H9 (cell line): ENCODE measurements at regions not wholly inside any gene's neighbourhood (a gene's known extent, or its start where the extent isn't known, plus 50 kb on each side); places are given as distances from the start of the nearest gene placed in this dataset.

Experiments
- DNase-seq: peaks from one replicate; pipeline ENCODE4 v3.0.0-alpha.2; 2017
- H2AFZ ChIP-seq: one replicate; pipeline ENCODE4 v1.6.1; 2013; ENCODE audit warnings: mild to moderate bottlenecking, low read length, control low read depth, moderate library complexity
- H2AK5ac ChIP-seq: 2 replicates; pipeline ENCODE4 v1.6.1; 2013; ENCODE audit warnings: low read length, control low read depth, mixed read lengths; ENCODE audit not compliant: insufficient read length
- H2BK120ac ChIP-seq: one replicate; pipeline ENCODE4 v1.6.1; 2013; ENCODE audit warnings: low read depth, mild to moderate bottlenecking, low read length, control low read depth, inconsistent platforms; ENCODE audit not compliant: poor library complexity, severe bottlenecking
- H2BK12ac ChIP-seq: 2 replicates; pipeline ENCODE4 v1.6.1; 2013; ENCODE audit warnings: low read length, control low read depth, mixed read lengths, low read depth; ENCODE audit not compliant: insufficient read length
- H2BK15ac ChIP-seq: 2 replicates; pipeline ENCODE4 v1.6.1; 2013; ENCODE audit warnings: low read depth, low read length, control low read depth
- H2BK20ac ChIP-seq: one replicate; pipeline ENCODE4 v1.6.1; 2013; ENCODE audit warnings: low read depth, mild to moderate bottlenecking, low read length, control low read depth, inconsistent platforms; ENCODE audit not compliant: poor library complexity, severe bottlenecking
- H2BK5ac ChIP-seq: 2 replicates; pipeline ENCODE4 v1.6.1; 2013; ENCODE audit warnings: low read length, control low read depth, mixed read lengths; ENCODE audit not compliant: insufficient read length
- H3K14ac ChIP-seq: 2 replicates; pipeline ENCODE4 v1.6.1; 2013; ENCODE audit warnings: low read length, control low read depth; ENCODE audit not compliant: insufficient read depth
- H3K18ac ChIP-seq: 2 replicates; pipeline ENCODE4 v1.6.1; 2013; ENCODE audit warnings: low read depth, mild to moderate bottlenecking, mixed read lengths, low read length, control low read depth; ENCODE audit not compliant: insufficient read length
- H3K23ac ChIP-seq: 2 replicates; pipeline ENCODE4 v1.6.1; 2013; ENCODE audit warnings: low read length, control low read depth, mixed read lengths, low read depth; ENCODE audit not compliant: insufficient read length
- H3K23me2 ChIP-seq: 2 replicates; pipeline ENCODE4 v1.6.1; 2013; ENCODE audit warnings: low read depth, mild to moderate bottlenecking, mixed read lengths, low read length, control low read depth; ENCODE audit not compliant: insufficient read length, poor library complexity, severe bottlenecking
- H3K27ac ChIP-seq: 2 replicates; pipeline ENCODE4 v1.5.1; 2013; ENCODE audit warnings: low read length, control low read depth, mixed read lengths, low read depth; ENCODE audit not compliant: insufficient read length
- H3K27me3 ChIP-seq: 2 replicates; pipeline ENCODE4 v1.6.1; 2013; ENCODE audit warnings: low read length, control low read depth, inconsistent platforms; ENCODE audit not compliant: insufficient read depth
- H3K4ac ChIP-seq: 2 replicates; pipeline ENCODE4 v1.6.1; 2013; ENCODE audit warnings: low read depth, mild to moderate bottlenecking, control low read depth, inconsistent platforms, low read length, moderate library complexity
- H3K4me1 ChIP-seq: 2 replicates; pipeline ENCODE4 v1.6.1; 2013; ENCODE audit warnings: low read length, control low read depth, inconsistent platforms; ENCODE audit not compliant: insufficient read depth
- H3K4me2 ChIP-seq: 2 replicates; pipeline ENCODE4 v1.6.1; 2013; ENCODE audit warnings: low read length, control low read depth, mixed read lengths; ENCODE audit not compliant: insufficient read length, insufficient read depth
- H3K56ac ChIP-seq: 2 replicates; pipeline ENCODE4 v1.6.1; 2013; ENCODE audit warnings: low read depth, mild to moderate bottlenecking, mixed read lengths, low read length, control low read depth; ENCODE audit not compliant: insufficient read length
- H3K79me1 ChIP-seq: 2 replicates; pipeline ENCODE4 v1.6.1; 2013; ENCODE audit warnings: low read depth, mild to moderate bottlenecking, moderate library complexity, low read length, control low read depth, inconsistent platforms; ENCODE audit not compliant: insufficient read depth, poor library complexity, severe bottlenecking
- H3K79me2 ChIP-seq: 2 replicates; pipeline ENCODE4 v1.6.1; 2013; ENCODE audit warnings: low read length, control low read depth, inconsistent platforms; ENCODE audit not compliant: insufficient read depth
- H3K9ac ChIP-seq: 2 replicates; pipeline ENCODE4 v1.6.1; 2013; ENCODE audit warnings: low read length, control low read depth, mixed read lengths; ENCODE audit not compliant: insufficient read length; ENCODE audit errors: extremely low read depth
- H3K9me3 ChIP-seq: one replicate; pipeline ENCODE4 v1.6.1; 2013; ENCODE audit warnings: low read depth, low read length, inconsistent platforms; ENCODE audit not compliant: control insufficient read depth
- H3T11ph ChIP-seq: one replicate; pipeline ENCODE4 v1.6.1; 2013; ENCODE audit warnings: mild to moderate bottlenecking, low read length, control low read depth, inconsistent platforms
- H4K20me1 ChIP-seq: one replicate; pipeline ENCODE4 v1.6.1; 2013; ENCODE audit not compliant: control insufficient read depth, insufficient read length, insufficient read depth
- H4K5ac ChIP-seq: 2 replicates; pipeline ENCODE4 v1.6.1; 2013; ENCODE audit warnings: low read depth, mild to moderate bottlenecking, mixed read lengths, low read length, control low read depth; ENCODE audit not compliant: insufficient read length
- H4K8ac ChIP-seq: replicated peaks from 2 replicates; pipeline ENCODE4 v1.6.1; 2013; ENCODE audit warnings: low read length, control low read depth, mixed read lengths, low read depth; ENCODE audit not compliant: insufficient read length
- H4K91ac ChIP-seq: 2 replicates; pipeline ENCODE4 v1.6.1; 2013; ENCODE audit warnings: low read depth, mild to moderate bottlenecking, moderate library complexity, mixed read lengths, low read length, control low read depth; ENCODE audit not compliant: insufficient read length
- H3K27ac Mint-ChIP-seq, 3 experiments: 2 replicates in 2 of 3; 3 replicates in 1 of 3; pipeline ENCODE4 v1.8.0; 2020 to 2021; ENCODE audit warnings: mixed read lengths in 3 of 3, mild to moderate bottlenecking in 1 of 3, moderate library complexity in 1 of 3
- H3K27me3 Mint-ChIP-seq: 2 replicates; pipeline ENCODE4 v1.8.0; 2021; ENCODE audit warnings: low read depth, mild to moderate bottlenecking, moderate library complexity, mixed read lengths
- H3K36me3 Mint-ChIP-seq, 3 experiments: 2 replicates in 2 of 3; 3 replicates in 1 of 3; pipeline ENCODE4 v1.8.0; 2020 to 2021; ENCODE audit warnings: low read depth in 3 of 3, mixed read lengths in 3 of 3; ENCODE audit not compliant: insufficient read depth in 1 of 3
- H3K4me1 Mint-ChIP-seq, 2 experiments: 2 replicates each; pipeline ENCODE4 v1.8.0; 2020; ENCODE audit warnings: mixed read lengths in 2 of 2
- H3K4me3 Mint-ChIP-seq, 2 experiments: 2 replicates in 1 of 2; 3 replicates in 1 of 2; pipeline ENCODE4 v1.8.0; 2020 to 2021; ENCODE audit warnings: mild to moderate bottlenecking in 2 of 2, mixed read lengths in 2 of 2, moderate library complexity in 1 of 2
- H3K9me3 Mint-ChIP-seq, 2 experiments: 2 replicates in 1 of 2; 3 replicates in 1 of 2; pipeline ENCODE4 v1.8.0; 2020; ENCODE audit warnings: mild to moderate bottlenecking in 2 of 2, mixed read lengths in 2 of 2, moderate library complexity in 1 of 2
- WGBS: extraction: QIAGEN DNeasy Blood & Tissue Kit; methylation state at CpG from one replicate; pipeline ENCODE4 v1.1.7; 2013; ENCODE audit warnings: missing lambda C conversion rate, low lambda C conversion rate, mixed read lengths; ENCODE audit not compliant: insufficient read length; ENCODE audit errors: extremely low coverage; 5-methylcytosine and 5-hydroxymethylcytosine counted together
- TF ChIP-seq, protein P1 (sequence below): fragments of 200-600 bp; sonication (generic); conservative IDR thresholded peaks from 3 replicates; pipeline ENCODE4 v1.8.0; 2021; ENCODE audit warnings: antibody characterized with exemption, mild to moderate bottlenecking

GRCh38 chr1:14240265-14240664 lies 358.2 kb upstream of the KAZN start:
- Histone ChIP-seq H4K91ac (no peak overlapping the region), H2BK5ac (no peak overlapping the region), H3K79me1 (no peaks in the 10 kb centered on the region), H2AK5ac (no peak overlapping the region), H3K23me2 (no peaks in the 10 kb centered on the region), H3K9me3 (no peaks in the 10 kb centered on the region), H3K18ac (no peak overlapping the region), H3K4me2 (no peak overlapping the region), H3K14ac (no peak overlapping the region), H3K23ac (no peak overlapping the region), H2BK120ac (no peak overlapping the region), H3K27ac (no peak overlapping the region), H3K79me2 (no peaks in the 10 kb centered on the region), H2BK15ac (no peak overlapping the region), H3T11ph (no peak overlapping the region), H4K5ac (no peak overlapping the region), H3K4me1 (no peaks in the 10 kb centered on the region), H2AFZ (no peak overlapping the region), H3K27me3 (no peaks in the 10 kb centered on the region), H4K20me1 (no peaks in the 10 kb centered on the region), H2BK12ac (no peak overlapping the region), H3K4ac (no peak overlapping the region), H3K9ac (no peak overlapping the region), H2BK20ac (no peak overlapping the region), H4K8ac (no peak overlapping the region), H3K56ac (no peak overlapping the region)
- DNase-seq = no peak
- Mint-ChIP-seq H3K36me3 (no peaks in the 10 kb centered on the region; a peak in 2 of 7 replicates), H3K9me3 (no peaks in the 10 kb centered on the region; a peak in 1 of 5 replicates), H3K27ac (no peak overlapping the region), H3K4me3 (no peak overlapping the region), H3K4me1 (peaks cover 14 to 17% of the 10 kb centered on the region in 2 experiments), H3K27me3 (no peaks in the 10 kb centered on the region; the same call in 1 of the 2 replicates)
- WGBS = no CpG with 5 or more reads among the region's 3 CpGs
- TF ChIP-seq, protein P1, sequence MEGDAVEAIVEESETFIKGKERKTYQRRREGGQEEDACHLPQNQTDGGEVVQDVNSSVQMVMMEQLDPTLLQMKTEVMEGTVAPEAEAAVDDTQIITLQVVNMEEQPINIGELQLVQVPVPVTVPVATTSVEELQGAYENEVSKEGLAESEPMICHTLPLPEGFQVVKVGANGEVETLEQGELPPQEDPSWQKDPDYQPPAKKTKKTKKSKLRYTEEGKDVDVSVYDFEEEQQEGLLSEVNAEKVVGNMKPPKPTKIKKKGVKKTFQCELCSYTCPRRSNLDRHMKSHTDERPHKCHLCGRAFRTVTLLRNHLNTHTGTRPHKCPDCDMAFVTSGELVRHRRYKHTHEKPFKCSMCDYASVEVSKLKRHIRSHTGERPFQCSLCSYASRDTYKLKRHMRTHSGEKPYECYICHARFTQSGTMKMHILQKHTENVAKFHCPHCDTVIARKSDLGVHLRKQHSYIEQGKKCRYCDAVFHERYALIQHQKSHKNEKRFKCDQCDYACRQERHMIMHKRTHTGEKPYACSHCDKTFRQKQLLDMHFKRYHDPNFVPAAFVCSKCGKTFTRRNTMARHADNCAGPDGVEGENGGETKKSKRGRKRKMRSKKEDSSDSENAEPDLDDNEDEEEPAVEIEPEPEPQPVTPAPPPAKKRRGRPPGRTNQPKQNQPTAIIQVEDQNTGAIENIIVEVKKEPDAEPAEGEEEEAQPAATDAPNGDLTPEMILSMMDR = no peak
